Right lobe of liver (tissue), 6 donors: ENCODE measurements at regions not wholly inside any gene's neighbourhood (a gene's known extent, or its start where the extent isn't known, plus 50 kb on each side); places are given as distances from the start of the nearest gene placed in this dataset.

Experiments used
- ATAC-seq, 4 donors: fragments of 200-7000 bp; cut with Tn5 transposase; one replicate each; pipeline ENCODE4 v1.9.1; 2020; ENCODE audit warnings: mild to moderate bottlenecking in 4 of 4, moderate library complexity in 4 of 4
- DNase-seq, 3 donors: peaks; one replicate each; pipeline ENCODE4 v3.0.0-alpha.2; 2020
- H3K27ac ChIP-seq, 3 donors: fragments of 200-600 bp; one replicate each; pipeline ENCODE4 v1.8.0; 2022
- H3K27me3 ChIP-seq, 2 donors: fragments of 200-600 bp; one replicate each; pipeline ENCODE4 v1.8.0; 2022
- H3K36me3 ChIP-seq, 4 donors: fragments of 200-600 bp; sonication (generic) in 1 of 4; one replicate each; pipeline versions ENCODE4 v1.5.1 to v1.8.0; 2017 to 2022; ENCODE audit warnings: control low read depth in 1 of 4
- H3K4me1 ChIP-seq, 4 donors: fragments of 200-600 bp; sonication (generic) in 1 of 4; one replicate each; pipeline versions ENCODE4 v1.5.1 to v1.8.0; 2017 to 2022; ENCODE audit warnings: control low read depth in 1 of 4
- H3K4me3 ChIP-seq, 3 donors: fragments of 200-600 bp; one replicate each; pipeline ENCODE4 v1.8.0; 2022
- H3K9me3 ChIP-seq, 4 donors: fragments of 200-600 bp; sonication (generic) in 1 of 4; one replicate each; pipeline versions ENCODE4 v1.5.1 to v1.8.0; 2017 to 2022; ENCODE audit warnings: control low read depth in 1 of 4
- POLR2A ChIP-seq: fragments of 450-650 bp; IDR thresholded peaks from one replicate; pipeline ENCODE4 v1.6.1; 2017; ENCODE audit warnings: antibody characterized with exemption, mild to moderate bottlenecking
- WGBS: methylation state at CpG from one replicate; pipeline ENCODE4 v1.1.6; 2018; ENCODE audit warnings: low coverage, low lambda C conversion rate; ENCODE audit not compliant: insufficient coverage; ENCODE audit errors: missing lambda C conversion rate; 5-methylcytosine and 5-hydroxymethylcytosine counted together
- intact Hi-C, 2 donors: fragments of 100-400 bp; cut with DNase I; formaldehyde crosslinking; loops; one replicate each; pipeline versions ENCODE4 v1.11.2 to v1.14.1; 2022
- TF ChIP-seq, protein P1 (sequence below), 4 donors: fragments of 200-600 bp in 3 of 4; fragments of 450-650 bp in 1 of 4; IDR thresholded peaks; one replicate each; pipeline versions ENCODE4 v1.5.1 to v1.8.0; 2016 to 2022; ENCODE audit warnings: antibody characterized with exemption in 4 of 4, mild to moderate bottlenecking in 2 of 4
- donor health status: DM: no; HTN: yes; CAD: no.
- donor health status: DM: no; HTN: no; CAD: no.
- donor health status: DM: no; HTN: no; CAD: no.
- donor health status: DM: no; HTN: yes; CAD: no.
- donor health status: DM: no; HTN: yes; CAD: no.

DNA sequence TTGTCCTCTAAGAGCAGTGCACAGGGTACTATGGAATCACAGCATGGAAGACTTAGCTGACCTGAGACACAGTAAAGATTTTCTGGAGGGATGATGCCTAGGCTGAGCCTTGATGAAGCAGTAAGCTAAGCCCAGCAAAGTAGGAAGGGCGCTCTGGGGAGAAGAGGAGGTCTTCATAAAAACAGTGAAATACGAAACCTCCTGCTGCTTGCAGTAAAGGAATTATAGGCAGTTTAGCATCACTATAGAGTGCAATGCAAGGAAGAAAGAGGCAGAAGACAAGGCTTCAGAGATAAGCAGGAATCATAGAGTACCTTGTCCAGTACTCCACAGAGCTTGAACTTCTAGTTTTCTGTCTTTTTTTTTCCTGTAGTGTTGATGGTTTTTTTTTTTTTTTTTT lies 555.7 kb upstream of the CADM1 start:
- WGBS: 78% methylated on average over 2 of the region's 2 CpGs
- Histone ChIP-seq H3K9me3 (no peaks in the 10 kb centered on the region), H3K27ac (no peak overlapping the region), H3K4me3 (no peak overlapping the region), H3K36me3 (no peaks in the 10 kb centered on the region), H3K27me3 (no peaks in the 10 kb centered on the region), H3K4me1 (no peaks in the 10 kb centered on the region)
- TF ChIP-seq, protein P1, sequence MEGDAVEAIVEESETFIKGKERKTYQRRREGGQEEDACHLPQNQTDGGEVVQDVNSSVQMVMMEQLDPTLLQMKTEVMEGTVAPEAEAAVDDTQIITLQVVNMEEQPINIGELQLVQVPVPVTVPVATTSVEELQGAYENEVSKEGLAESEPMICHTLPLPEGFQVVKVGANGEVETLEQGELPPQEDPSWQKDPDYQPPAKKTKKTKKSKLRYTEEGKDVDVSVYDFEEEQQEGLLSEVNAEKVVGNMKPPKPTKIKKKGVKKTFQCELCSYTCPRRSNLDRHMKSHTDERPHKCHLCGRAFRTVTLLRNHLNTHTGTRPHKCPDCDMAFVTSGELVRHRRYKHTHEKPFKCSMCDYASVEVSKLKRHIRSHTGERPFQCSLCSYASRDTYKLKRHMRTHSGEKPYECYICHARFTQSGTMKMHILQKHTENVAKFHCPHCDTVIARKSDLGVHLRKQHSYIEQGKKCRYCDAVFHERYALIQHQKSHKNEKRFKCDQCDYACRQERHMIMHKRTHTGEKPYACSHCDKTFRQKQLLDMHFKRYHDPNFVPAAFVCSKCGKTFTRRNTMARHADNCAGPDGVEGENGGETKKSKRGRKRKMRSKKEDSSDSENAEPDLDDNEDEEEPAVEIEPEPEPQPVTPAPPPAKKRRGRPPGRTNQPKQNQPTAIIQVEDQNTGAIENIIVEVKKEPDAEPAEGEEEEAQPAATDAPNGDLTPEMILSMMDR (IDR thresholded peaks at IDR 0.05): no peak
- no peak for TF ChIP-seq POLR2A
- intact Hi-C loops: no loop called here
- no peak for DNase-seq
- ATAC-seq: no peak

DNA sequence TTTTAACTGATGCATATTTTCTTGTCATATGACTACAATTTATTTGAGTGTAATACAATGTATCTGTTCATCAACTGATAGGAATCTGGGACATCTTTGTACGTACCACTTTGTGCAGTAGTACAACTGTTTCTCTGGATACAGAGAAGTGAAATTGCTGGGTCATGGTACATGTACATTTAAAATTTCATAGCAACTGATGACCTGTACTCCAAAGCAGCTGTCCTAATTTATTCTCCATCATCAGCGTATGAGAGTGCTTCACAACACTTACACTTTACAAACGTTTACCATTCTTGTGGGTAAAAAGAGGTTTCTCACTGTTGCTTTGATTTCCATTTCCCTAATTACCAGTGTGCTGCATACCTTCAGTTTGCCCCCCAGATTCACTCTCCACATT lies 552.8 kb upstream of the CADM1 start:
- no peaks in the 10 kb centered on the region for H3K4me1 ChIP-seq
- WGBS: 32% methylated on average over 3 of the region's 3 CpGs
- intact Hi-C loops: no loop called here
- H3K27me3 ChIP-seq: no peaks in the 10 kb centered on the region
- H3K4me3 ChIP-seq: no peak overlapping the region
- DNase-seq (no peak), ATAC-seq (no peak)
- TF ChIP-seq, protein P1 (IDR thresholded peaks at IDR 0.05): no peak
- TF ChIP-seq POLR2A: no peak
- no peak overlapping the region for H3K27ac ChIP-seq
- no peaks in the 10 kb centered on the region for H3K9me3 ChIP-seq
- H3K36me3 ChIP-seq: no peaks in the 10 kb centered on the region

DNA sequence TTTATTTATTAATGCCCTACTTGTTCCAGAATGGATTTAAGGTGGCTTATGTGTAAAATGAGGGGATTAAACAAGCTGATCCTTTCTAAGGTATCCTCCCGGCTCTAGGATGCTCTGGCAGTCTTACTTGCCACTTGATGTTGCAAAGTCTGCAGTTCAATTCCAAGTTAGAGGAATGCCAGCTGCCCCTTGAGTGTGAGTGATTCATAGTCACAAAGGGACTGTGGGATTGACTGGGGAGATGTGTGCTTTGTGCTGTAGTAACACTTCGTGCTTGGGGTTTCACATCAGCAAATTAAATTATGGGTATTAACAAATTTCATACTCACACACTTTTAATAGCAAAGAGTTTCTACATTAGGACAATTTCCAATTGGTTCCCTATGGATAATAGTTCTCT lies 550.8 kb upstream of the CADM1 start:
- H3K9me3 ChIP-seq: no peaks in the 10 kb centered on the region
- H3K4me3 ChIP-seq: no peak overlapping the region
- no peak for DNase-seq

DNA sequence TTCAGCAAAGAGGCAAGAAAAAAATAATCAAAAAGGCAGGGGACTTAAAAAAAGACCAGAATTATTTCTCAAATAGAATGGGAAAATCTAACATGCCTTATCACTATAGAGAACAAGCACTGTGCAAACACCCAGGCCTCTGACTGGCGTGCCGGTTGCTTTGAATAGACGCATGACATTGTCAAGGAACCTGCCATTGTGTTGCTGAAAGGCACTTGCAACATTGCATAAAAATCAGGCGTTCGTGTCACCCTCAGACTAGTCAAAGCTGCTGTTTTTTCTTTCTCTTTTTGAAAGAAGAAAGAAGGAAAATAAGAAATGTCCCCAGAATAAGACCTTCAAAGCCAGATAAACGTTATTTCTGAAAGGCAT lies 549.3 kb upstream of the CADM1 start:
- Histone ChIP-seq H3K36me3 (no peaks in the 10 kb centered on the region), H3K9me3 (no peaks in the 10 kb centered on the region), H3K27ac (no peak overlapping the region), H3K4me1 (no peaks in the 10 kb centered on the region), H3K27me3 (no peaks in the 10 kb centered on the region), H3K4me3 (no peak overlapping the region)
- TF ChIP-seq, protein P1 (IDR thresholded peaks at IDR 0.05): no peak
- no peak for TF ChIP-seq POLR2A
- WGBS: 27% methylated on average over 6 of the region's 6 CpGs
- ATAC-seq: no peak
- DNase-seq: no peak
- intact Hi-C loops: no loop called here

More for the DNA sequence above, 550.8 kb upstream of the CADM1 start:
- Histone ChIP-seq H3K27ac (no peak overlapping the region), H3K27me3 (no peaks in the 10 kb centered on the region), H3K36me3 (no peaks in the 10 kb centered on the region), H3K4me1 (no peaks in the 10 kb centered on the region)
- intact Hi-C loops: no loop called here
- WGBS: 65% methylated on average over 2 of the region's 2 CpGs
- TF ChIP-seq POLR2A: no peak
- TF ChIP-seq, protein P1 (IDR thresholded peaks at IDR 0.05): no peak
- no peak for ATAC-seq
